Neural crest cell (in vitro differentiated cells): ENCODE measurements at regions not wholly inside any gene's neighbourhood (a gene's known extent, or its start where the extent isn't known, plus 50 kb on each side); places are given as distances from the start of the nearest gene placed in this dataset.

ENCODE experiments used
- DNase-seq: peaks from one replicate; pipeline ENCODE4 v3.0.0; 2021; ENCODE audit warnings: low read depth, mixed read lengths, low spot score
- H3K27ac Mint-ChIP-seq: one replicate; pipeline ENCODE4 v1.8.0; 2021; ENCODE audit warnings: mild to moderate bottlenecking, mixed read lengths; ENCODE audit not compliant: unreplicated experiment
- H3K27me3 Mint-ChIP-seq: 2 replicates; pipeline ENCODE4 v1.8.0; 2021; ENCODE audit warnings: low read depth, mild to moderate bottlenecking, mixed read lengths
- H3K36me3 Mint-ChIP-seq: 2 replicates; pipeline ENCODE4 v1.8.0; 2021; ENCODE audit warnings: low read depth, mild to moderate bottlenecking, mixed read lengths
- H3K4me1 Mint-ChIP-seq: 2 replicates; pipeline ENCODE4 v1.8.0; 2021; ENCODE audit warnings: mixed read lengths
- H3K4me3 Mint-ChIP-seq: one replicate; pipeline ENCODE4 v1.8.0; 2021; ENCODE audit warnings: mild to moderate bottlenecking, mixed read lengths
- H3K9me3 Mint-ChIP-seq: 2 replicates; pipeline ENCODE4 v1.8.0; 2021; ENCODE audit warnings: mixed read lengths
- CTCF ChIP-seq: fragments of 200-600 bp; sonication (generic); conservative IDR thresholded peaks from 2 replicates; pipeline ENCODE4 v1.5.0; 2021; ENCODE audit warnings: antibody characterized with exemption, mild to moderate bottlenecking

- no peak for TF ChIP-seq CTCF
- no peak overlapping the region for H3K27ac Mint-ChIP-seq
- peaks cover 46% of the 10 kb centered on the region for H3K4me1 Mint-ChIP-seq
- no peaks in the 10 kb centered on the region for H3K27me3 Mint-ChIP-seq
- DNase-seq, result no peak
- H3K36me3 Mint-ChIP-seq, result no peaks in the 10 kb centered on the region
- no peak overlapping the region for H3K4me3 Mint-ChIP-seq
- H3K9me3 Mint-ChIP-seq, result peaks cover 7% of the 10 kb centered on the region
Measured at GRCh38 chrX:39514801-39515200, 583.0 kb downstream of the BCOR start.

GRCh38 chrX:39516427-39516841 lies 581.3 kb downstream of the BCOR start:
- Mint-ChIP-seq H3K36me3 (no peaks in the 10 kb centered on the region), H3K27me3 (no peaks in the 10 kb centered on the region), H3K27ac (peak overlapping the region; percentile 0), H3K4me3 (no peak overlapping the region), H3K9me3 (peaks cover 2% of the 10 kb centered on the region), H3K4me1 (peaks cover 51% of the 10 kb centered on the region)
- no peak for TF ChIP-seq CTCF
- no peak for DNase-seq

- TF ChIP-seq CTCF, result no peak
- Mint-ChIP-seq H3K36me3 (no peaks in the 10 kb centered on the region), H3K27me3 (no peaks in the 10 kb centered on the region), H3K9me3 (peaks cover 2% of the 10 kb centered on the region), H3K4me3 (peak overlapping the region; percentile 56), H3K4me1 (peaks cover 51% of the 10 kb centered on the region), H3K27ac (peak overlapping the region; percentile 96)
- DNase-seq, result no peak
Measured at GRCh38 chrX:39518476-39519029, 579.2 kb downstream of the BCOR start.

- H3K36me3 Mint-ChIP-seq, result no peaks in the 10 kb centered on the region
- peak; percentile 31 for DNase-seq
- TF ChIP-seq CTCF, result no peak
- peaks cover 2% of the 10 kb centered on the region for H3K9me3 Mint-ChIP-seq
- peak overlapping the region; percentile 56 for H3K4me3 Mint-ChIP-seq
- no peaks in the 10 kb centered on the region for H3K27me3 Mint-ChIP-seq
- H3K4me1 Mint-ChIP-seq, result peaks cover 51% of the 10 kb centered on the region
- peak overlapping the region; percentile 96 for H3K27ac Mint-ChIP-seq
Measured at GRCh38 chrX:39519030-39519488, 578.7 kb downstream of the BCOR start.

- DNase-seq, result no peak
- H3K27ac Mint-ChIP-seq, result peak overlapping the region; percentile 96
- H3K4me3 Mint-ChIP-seq, result peak overlapping the region; percentile 6
Measured at GRCh38 chrX:39519566-39520301, 578.0 kb downstream of the BCOR start.

More at GRCh38 chrX:39519566-39520301, 578.0 kb downstream of the BCOR start:
- Mint-ChIP-seq H3K27me3 (no peaks in the 10 kb centered on the region), H3K9me3 (peaks cover 2% of the 10 kb centered on the region), H3K4me1 (peaks cover 44% of the 10 kb centered on the region), H3K36me3 (no peaks in the 10 kb centered on the region)
- no peak for TF ChIP-seq CTCF
